OCI-LY3 (cell line): ENCODE measurements at regions not wholly inside any gene's neighbourhood (a gene's known extent, or its start where the extent isn't known, plus 50 kb on each side); places are given as distances from the start of the nearest gene placed in this dataset.

ENCODE experiments used
- H2AFZ ChIP-seq: fragments of 200-600, 300-600 bp; shearing (Covaris generic); 2 replicates; pipeline ENCODE4 v1.6.0; 2014; ENCODE audit warnings: antibody characterized with exemption, low read depth, low read length
- H3K27ac ChIP-seq: fragments of 200-600, 300-600 bp; sonication (generic); 2 replicates; pipeline ENCODE4 v1.5.1; 2014; ENCODE audit warnings: mild to moderate bottlenecking, low read length, moderate library complexity, mixed read lengths
- H3K27me3 ChIP-seq: fragments of 200-600, 300-600 bp; sonication (generic); 2 replicates; pipeline ENCODE4 v1.6.1; 2014; ENCODE audit warnings: low read depth, low read length, mixed read lengths
- H3K36me3 ChIP-seq: fragments of 200-600, 300-600 bp; sonication (generic); replicated peaks from 2 replicates; pipeline ENCODE3; 2014; ENCODE audit warnings: low read depth, low read length, mixed read lengths
- H3K4me1 ChIP-seq: fragments of 300-600, 200-600 bp; sonication (generic); 2 replicates; pipeline ENCODE4 v1.6.1; 2014; ENCODE audit warnings: low read length, mixed read lengths
- H3K4me2 ChIP-seq: fragments of 200-600, 300-600 bp; sonication (generic); 2 replicates; pipeline ENCODE4 v1.6.1; 2014; ENCODE audit warnings: low read length, mixed read lengths
- H3K4me3 ChIP-seq: fragments of 300-600, 200-600 bp; sonication (generic); 2 replicates; pipeline ENCODE4 v1.5.1; 2014; ENCODE audit warnings: antibody characterized with exemption, mild to moderate bottlenecking, low read length, moderate library complexity
- H3K79me2 ChIP-seq: fragments of 300-600, 200-600 bp; shearing (Covaris generic); 2 replicates; pipeline ENCODE4 v1.6.1; 2014; ENCODE audit warnings: mild to moderate bottlenecking, low read length, mixed read lengths
- H3K9ac ChIP-seq: fragments of 300-600, 200-600 bp; shearing (Covaris generic); 2 replicates; pipeline ENCODE4 v1.6.0; 2014; ENCODE audit warnings: mild to moderate bottlenecking, low read length, moderate library complexity
- H3K9me3 ChIP-seq: fragments of 200-600, 300-600 bp; shearing (Covaris generic); 2 replicates; pipeline ENCODE4 v1.6.1; 2014; ENCODE audit warnings: low read length, mixed read lengths; ENCODE audit not compliant: insufficient read depth
- H4K20me1 ChIP-seq: fragments of 200-600, 300-600 bp; sonication (generic); 2 replicates; pipeline ENCODE4 v1.6.1; 2016; ENCODE audit warnings: low read length, mixed read lengths; ENCODE audit not compliant: insufficient read depth
- EZH2phosphoT487 ChIP-seq: fragments of 200-600 bp; shearing (Covaris generic); IDR thresholded peaks from 2 replicates; pipeline ENCODE4 v1.6.1; 2018; ENCODE audit warnings: antibody characterized with exemption, mixed run types, low read depth
- TF ChIP-seq, protein P1 (sequence below): fragments of 200-600, 300-600 bp; sonication (generic); IDR thresholded peaks from 2 replicates; pipeline ENCODE4 v1.5.1; 2014; ENCODE audit warnings: antibody characterized with exemption, low read length, low read depth

DNA sequence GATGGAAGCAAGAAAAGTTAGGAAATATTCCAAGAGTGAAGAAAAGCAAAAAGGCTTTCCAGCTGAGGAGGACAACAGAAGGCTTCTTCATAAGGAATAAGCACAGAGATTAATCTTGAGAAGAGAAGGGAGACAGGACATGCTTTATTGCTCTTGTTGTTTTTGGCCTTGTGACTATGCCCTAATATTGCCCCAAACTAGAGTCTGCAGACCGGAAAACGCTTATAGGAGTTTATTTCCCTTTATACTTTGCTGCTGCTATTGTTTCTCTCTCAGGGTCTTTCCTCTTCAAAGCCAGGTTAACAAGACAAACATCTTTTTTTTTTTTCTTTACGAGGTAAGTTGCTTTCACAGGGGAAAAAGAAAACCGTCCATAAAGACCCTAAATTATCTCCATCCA is 991.4 kb downstream of the ADGRL2 start:
- Histone ChIP-seq H3K36me3 (peaks cover 4% of the 10 kb centered on the region), H2AFZ (no peak overlapping the region), H3K9me3 (peaks cover 15% of the 10 kb centered on the region; the same call in 1 of the 2 replicates), H3K79me2 (no peaks in the 10 kb centered on the region), H3K4me3 (no peak overlapping the region), H3K4me1 (peaks cover 35% of the 10 kb centered on the region), H3K9ac (no peak overlapping the region), H3K4me2 (no peak overlapping the region), H3K27me3 (no peaks in the 10 kb centered on the region), H4K20me1 (no peaks in the 10 kb centered on the region), H3K27ac (no peak overlapping the region)
- no peak for TF ChIP-seq EZH2phosphoT487
- TF ChIP-seq, protein P1, sequence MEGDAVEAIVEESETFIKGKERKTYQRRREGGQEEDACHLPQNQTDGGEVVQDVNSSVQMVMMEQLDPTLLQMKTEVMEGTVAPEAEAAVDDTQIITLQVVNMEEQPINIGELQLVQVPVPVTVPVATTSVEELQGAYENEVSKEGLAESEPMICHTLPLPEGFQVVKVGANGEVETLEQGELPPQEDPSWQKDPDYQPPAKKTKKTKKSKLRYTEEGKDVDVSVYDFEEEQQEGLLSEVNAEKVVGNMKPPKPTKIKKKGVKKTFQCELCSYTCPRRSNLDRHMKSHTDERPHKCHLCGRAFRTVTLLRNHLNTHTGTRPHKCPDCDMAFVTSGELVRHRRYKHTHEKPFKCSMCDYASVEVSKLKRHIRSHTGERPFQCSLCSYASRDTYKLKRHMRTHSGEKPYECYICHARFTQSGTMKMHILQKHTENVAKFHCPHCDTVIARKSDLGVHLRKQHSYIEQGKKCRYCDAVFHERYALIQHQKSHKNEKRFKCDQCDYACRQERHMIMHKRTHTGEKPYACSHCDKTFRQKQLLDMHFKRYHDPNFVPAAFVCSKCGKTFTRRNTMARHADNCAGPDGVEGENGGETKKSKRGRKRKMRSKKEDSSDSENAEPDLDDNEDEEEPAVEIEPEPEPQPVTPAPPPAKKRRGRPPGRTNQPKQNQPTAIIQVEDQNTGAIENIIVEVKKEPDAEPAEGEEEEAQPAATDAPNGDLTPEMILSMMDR: no peak

DNA sequence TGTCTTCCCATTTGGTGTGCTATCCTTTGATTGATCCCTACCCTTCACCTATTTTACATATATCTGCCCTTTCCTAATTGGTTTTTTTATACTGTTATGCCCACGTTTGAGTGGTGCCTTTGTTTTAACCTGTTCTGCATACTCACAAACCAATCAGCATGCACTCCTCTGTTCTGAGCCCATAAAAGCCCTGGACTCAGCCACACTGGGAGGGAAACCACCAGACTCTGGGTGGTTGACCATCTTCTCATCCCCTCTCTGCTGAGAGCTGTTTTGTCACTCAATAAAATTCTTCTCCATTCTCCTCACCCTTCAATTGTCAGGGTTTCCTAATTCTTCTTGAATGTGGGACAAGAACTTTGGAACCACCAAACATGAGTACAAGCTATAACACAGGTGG is 989.8 kb downstream of the ADGRL2 start:
- H3K27ac ChIP-seq: no peak overlapping the region

DNA sequence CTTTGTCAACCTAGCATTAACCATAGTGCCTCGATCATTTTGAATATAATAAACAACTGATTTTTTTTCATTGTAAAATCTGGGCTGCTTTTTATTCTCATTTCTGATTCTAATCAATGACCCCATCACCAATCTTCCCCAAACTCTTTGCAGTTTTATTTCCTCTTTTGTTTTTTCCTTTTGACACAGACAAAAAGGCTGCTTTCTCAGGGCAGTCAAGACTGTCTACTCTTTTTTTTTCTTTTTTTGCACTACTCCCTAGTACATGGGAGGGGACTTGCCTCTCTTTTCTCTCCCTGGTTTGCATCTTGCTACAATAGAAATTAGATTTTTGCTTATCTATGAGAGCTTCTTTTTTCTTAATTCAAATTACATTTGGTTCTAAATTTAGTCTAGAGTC is 987.9 kb downstream of the ADGRL2 start:
- Histone ChIP-seq H3K4me2 (peak overlapping the region; percentile 24), H2AFZ (no peak overlapping the region), H4K20me1 (no peaks in the 10 kb centered on the region), H3K9ac (no peak overlapping the region), H3K4me1 (peaks cover 20% of the 10 kb centered on the region), H3K4me3 (peak overlapping the region; percentile 5; the same call in 1 of the 2 replicates), H3K27me3 (no peaks in the 10 kb centered on the region), H3K79me2 (no peaks in the 10 kb centered on the region), H3K27ac (no peak overlapping the region), H3K36me3 (peaks cover 4% of the 10 kb centered on the region), H3K9me3 (peaks cover 15% of the 10 kb centered on the region; the same call in 1 of the 2 replicates)
- TF ChIP-seq, protein P1: no peak
- TF ChIP-seq EZH2phosphoT487: no peak

More for the DNA sequence above, 989.8 kb downstream of the ADGRL2 start:
- H2AFZ ChIP-seq: no peak overlapping the region
- peaks cover 4% of the 10 kb centered on the region for H3K36me3 ChIP-seq
- H3K79me2 ChIP-seq: no peaks in the 10 kb centered on the region
- peaks cover 28% of the 10 kb centered on the region for H3K4me1 ChIP-seq
- no peaks in the 10 kb centered on the region for H3K27me3 ChIP-seq
- no peaks in the 10 kb centered on the region for H4K20me1 ChIP-seq
- TF ChIP-seq, protein P1: no peak
- no peak for TF ChIP-seq EZH2phosphoT487
- H3K4me2 ChIP-seq: no peak overlapping the region
- peaks cover 15% of the 10 kb centered on the region; the same call in 1 of the 2 replicates for H3K9me3 ChIP-seq
- H3K9ac ChIP-seq: no peak overlapping the region
- H3K4me3 ChIP-seq: no peak overlapping the region

DNA sequence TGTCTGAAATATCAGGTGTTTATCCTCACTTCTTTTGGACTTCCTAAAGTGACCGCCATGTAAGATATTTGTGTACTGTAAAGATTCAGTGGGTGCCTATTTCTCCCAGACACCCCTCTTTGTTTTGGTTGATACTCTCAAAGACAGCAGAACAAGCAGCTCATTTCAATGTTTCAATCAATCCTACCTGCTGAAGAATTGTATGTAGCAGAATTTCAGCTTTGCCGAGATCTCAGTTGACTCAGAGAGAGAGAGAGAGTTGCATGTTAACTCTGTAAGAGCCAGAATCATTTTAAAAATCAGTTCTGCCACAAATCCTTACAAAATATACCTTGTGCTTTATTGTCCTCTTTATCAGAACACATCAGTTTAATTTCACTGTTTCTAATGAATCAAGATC is 987.3 kb downstream of the ADGRL2 start:
- Histone ChIP-seq H3K4me3 (peak overlapping the region; percentile 5; the same call in 1 of the 2 replicates), H3K9me3 (peaks cover 15% of the 10 kb centered on the region; the same call in 1 of the 2 replicates), H3K4me2 (peak overlapping the region; percentile 24), H3K27ac (no peak overlapping the region), H2AFZ (no peak overlapping the region), H3K9ac (no peak overlapping the region), H3K79me2 (no peaks in the 10 kb centered on the region), H3K4me1 (peaks cover 20% of the 10 kb centered on the region), H4K20me1 (no peaks in the 10 kb centered on the region), H3K27me3 (no peaks in the 10 kb centered on the region), H3K36me3 (peaks cover 4% of the 10 kb centered on the region)
- TF ChIP-seq EZH2phosphoT487: no peak
- TF ChIP-seq, protein P1: no peak
